NB4 (cell line): ENCODE measurements at regions not wholly inside any gene's neighbourhood (a gene's known extent, or its start where the extent isn't known, plus 50 kb on each side); places are given as distances from the start of the nearest gene placed in this dataset.

Experiments used
- DNase-seq: peaks from one replicate; pipeline ENCODE4 v3.0.0; 2010; ENCODE audit warnings: low read depth
- H3K4me3 ChIP-seq: one replicate; pipeline ENCODE4 v1.5.1; 2011; ENCODE audit warnings: mild to moderate bottlenecking, low read depth, low read length, moderate library complexity
- CTCF ChIP-seq: IDR thresholded peaks from one replicate; pipeline ENCODE4 v1.5.1; 2012; ENCODE audit warnings: low read depth, low read length
- MAX ChIP-seq: IDR thresholded peaks from 2 replicates; pipeline ENCODE4 v1.6.1; 2011; ENCODE audit warnings: low read depth, low read length
- MYC ChIP-seq: IDR thresholded peaks from 2 replicates; pipeline ENCODE4 v1.6.1; 2011; ENCODE audit warnings: low read depth, low read length
- POLR2A ChIP-seq: IDR thresholded peaks from 2 replicates; pipeline ENCODE4 v1.6.1; 2011; ENCODE audit warnings: mild to moderate bottlenecking; ENCODE audit not compliant: insufficient read length; ENCODE audit errors: extremely low read depth

DNA sequence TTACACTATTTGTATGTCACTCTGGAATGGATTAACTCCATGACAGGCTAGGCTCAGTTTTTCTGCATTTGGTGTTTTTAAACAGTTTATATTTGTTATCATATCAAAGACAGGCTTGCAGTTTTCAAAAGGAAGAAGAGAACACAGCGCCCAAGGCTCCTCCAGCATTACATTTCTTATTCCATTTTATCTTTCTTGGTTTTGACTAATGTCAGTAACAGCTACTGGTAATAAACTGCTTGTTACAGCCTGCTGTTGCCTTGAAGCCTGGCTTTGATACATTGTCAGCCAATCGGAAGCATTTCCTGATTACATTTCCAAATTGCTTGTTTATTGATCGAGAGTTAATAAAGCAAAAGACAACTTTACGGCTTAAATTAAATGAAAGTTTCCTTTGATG, 166.0 kb upstream of the MDFIC start:
- DNase-seq, result no peak
- H3K4me3 ChIP-seq, result no peak overlapping the region
- TF ChIP-seq MYC, result no peak
- TF ChIP-seq MAX, result no peak
- TF ChIP-seq POLR2A, result no peak
- TF ChIP-seq CTCF, result no peak

DNA sequence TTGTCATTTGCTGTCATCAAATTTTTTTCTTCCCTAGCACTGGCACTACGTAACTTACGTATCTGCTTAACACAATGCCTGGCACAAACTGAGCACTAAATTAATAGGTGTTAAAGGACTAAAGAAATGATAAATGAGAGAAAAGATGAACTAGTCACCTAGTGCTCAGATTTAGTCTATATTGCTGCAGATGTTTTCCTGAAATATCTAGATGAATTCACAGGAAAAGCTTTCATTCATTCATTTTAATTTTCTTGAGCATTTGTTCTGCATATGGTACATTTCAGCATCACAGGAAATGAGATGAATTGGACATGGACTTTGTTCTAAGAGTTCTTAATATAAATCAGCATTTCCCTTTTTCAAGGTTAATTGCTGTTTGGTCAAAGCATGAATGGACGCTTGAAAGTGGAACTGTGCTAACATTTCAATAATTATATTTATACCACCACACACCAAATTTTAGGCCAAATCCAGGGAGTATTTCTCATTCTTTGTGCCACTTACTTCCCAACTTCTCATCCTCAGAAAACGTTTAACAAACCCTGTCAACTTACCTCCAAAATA, 163.2 kb upstream of the MDFIC start:
- no peak for TF ChIP-seq MYC
- no peak for TF ChIP-seq POLR2A
- no peak for TF ChIP-seq MAX
- TF ChIP-seq CTCF, result no peak
- no peak overlapping the region for H3K4me3 ChIP-seq
- DNase-seq, result no peak

GRCh38 chr7:114759347-114760062, 162.4 kb upstream of the MDFIC start:
- no peak for DNase-seq
- TF ChIP-seq MAX (no peak), CTCF (no peak)
- no peak overlapping the region for H3K4me3 ChIP-seq

DNA sequence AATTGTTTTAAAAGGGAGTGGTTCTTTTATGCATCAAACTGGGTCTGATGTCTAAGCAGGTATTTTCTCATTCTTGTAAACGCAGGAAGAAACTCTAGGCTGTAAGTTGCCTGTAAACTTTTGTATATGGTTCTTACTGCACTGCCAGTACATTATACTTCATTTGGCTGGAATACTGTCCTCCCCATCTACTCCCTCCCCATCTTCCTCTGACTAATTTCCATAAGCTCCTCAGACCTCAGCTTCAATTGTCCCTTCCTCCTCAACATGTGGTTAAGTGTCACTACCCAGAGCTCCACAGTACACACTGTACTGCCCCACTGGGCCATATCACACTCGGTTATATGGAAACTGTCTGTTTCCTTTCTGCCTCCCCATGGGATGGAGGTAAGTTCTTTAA, 161.4 kb upstream of the MDFIC start:
- no peak overlapping the region for H3K4me3 ChIP-seq
- TF ChIP-seq CTCF (no peak), MAX (no peak), POLR2A (no peak), MYC (no peak)
- DNase-seq, result no peak

DNA sequence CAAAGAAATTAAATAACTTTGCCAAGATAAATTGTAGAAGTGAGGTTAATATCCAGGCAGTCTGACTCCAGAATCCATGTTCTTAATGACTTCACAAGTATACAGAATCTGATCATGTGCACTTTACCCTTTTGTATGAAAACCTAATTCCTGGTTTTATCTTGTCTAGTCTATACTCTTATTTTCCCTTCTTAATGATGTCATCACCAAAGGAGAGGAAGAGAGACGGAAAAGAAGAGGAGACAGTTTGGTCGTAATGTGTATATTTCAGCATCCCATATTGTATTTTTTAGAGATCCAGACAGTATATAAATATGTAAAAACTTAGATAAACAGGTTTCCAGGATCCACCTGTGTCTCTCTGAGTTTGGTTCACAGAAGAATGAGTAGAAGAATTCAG, 159.9 kb upstream of the MDFIC start:
- no peak overlapping the region for H3K4me3 ChIP-seq
- no peak for TF ChIP-seq MYC
- TF ChIP-seq POLR2A, result no peak
- no peak for TF ChIP-seq MAX
- TF ChIP-seq CTCF, result no peak
- DNase-seq, result no peak
